HG03439 (cell line): ENCODE measurements at regions not wholly inside any gene's neighbourhood (a gene's known extent, or its start where the extent isn't known, plus 50 kb on each side); places are given as distances from the start of the nearest gene placed in this dataset.

Experiments used
- ATAC-seq: cut with Tn5 transposase; IDR thresholded peaks from one replicate; pipeline ENCODE4 v1.9.1; 2021; ENCODE audit warnings: mild to moderate bottlenecking, moderate library complexity; ENCODE audit not compliant: unreplicated experiment

DNA sequence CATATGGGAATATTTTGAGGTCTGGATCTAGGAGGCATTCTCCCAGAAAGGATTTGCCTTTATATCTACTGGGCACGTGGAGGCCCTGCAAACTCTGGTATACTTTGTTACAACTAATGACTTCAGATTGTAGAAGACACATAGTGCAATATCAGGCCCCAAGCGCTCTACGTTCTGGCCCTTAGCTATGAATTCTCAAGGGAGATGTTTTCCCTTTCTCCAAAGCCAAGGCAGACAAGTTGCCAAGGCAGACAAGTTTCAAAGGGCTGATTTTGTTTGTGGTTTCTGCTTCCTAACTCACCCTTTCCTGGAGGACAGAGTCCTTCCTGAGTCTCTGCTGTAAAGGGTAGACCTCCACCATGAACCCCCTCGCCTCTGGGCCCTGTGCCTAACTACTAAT lies 99.4 kb upstream of the CTTNBP2 start:
- no peak for ATAC-seq

DNA sequence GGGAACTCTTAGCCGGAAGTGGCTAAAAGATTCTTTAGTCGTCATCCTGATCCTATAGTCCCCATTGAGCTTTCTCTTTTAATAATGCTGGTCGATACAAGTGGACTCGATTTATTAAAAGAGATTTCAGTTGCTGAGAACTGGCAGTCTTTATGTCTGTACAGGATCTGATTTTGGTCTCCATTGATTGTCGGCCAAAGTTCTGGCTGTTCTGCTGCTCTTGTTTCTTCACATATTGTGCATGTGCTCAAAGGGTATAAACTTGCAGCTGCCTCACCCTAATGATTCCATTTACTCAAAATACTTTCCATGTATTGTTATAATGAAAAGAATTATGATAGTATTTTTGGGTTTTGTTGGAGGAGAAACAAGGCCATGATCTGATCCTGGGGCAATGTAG lies 100.7 kb upstream of the CTTNBP2 start:
- no peak for ATAC-seq

DNA sequence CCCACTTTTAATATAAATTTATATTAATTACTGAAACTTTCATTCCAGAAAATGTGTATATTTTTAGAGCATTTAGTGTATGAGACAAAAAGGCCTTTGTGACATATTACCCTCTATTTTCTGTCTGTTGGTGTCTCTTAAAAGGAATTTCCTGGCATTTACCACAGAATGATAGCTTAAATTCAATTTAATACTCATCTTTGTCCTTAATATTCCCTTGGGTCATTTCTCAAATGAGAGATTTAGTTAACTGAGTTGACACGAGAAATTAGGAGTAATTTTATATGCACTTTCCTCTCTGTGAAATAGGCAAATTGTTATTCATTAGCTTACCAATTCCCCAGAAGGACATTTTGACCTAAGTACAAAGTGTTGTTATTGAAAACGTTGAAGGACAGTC lies 101.7 kb upstream of the CTTNBP2 start:
- no peak for ATAC-seq

DNA sequence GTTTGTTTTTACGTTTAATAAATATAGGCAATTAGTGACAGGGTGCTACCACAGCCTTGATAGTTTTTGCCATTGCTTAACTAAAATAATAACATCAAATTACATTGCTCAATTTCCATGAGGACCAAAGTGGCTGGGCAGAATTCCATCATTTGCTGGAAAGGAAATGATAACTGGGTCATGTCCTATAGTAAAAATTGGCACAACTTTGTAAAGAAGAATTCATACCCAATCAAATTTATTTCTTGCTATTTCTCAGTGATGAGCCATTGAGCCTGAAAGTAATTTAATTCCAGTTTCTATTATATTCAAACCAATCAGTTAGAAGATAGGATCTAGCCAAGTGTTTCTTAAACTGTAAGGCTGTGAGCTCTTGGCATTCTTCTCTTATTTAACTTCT lies 102.2 kb upstream of the CTTNBP2 start:
- ATAC-seq: no peak

DNA sequence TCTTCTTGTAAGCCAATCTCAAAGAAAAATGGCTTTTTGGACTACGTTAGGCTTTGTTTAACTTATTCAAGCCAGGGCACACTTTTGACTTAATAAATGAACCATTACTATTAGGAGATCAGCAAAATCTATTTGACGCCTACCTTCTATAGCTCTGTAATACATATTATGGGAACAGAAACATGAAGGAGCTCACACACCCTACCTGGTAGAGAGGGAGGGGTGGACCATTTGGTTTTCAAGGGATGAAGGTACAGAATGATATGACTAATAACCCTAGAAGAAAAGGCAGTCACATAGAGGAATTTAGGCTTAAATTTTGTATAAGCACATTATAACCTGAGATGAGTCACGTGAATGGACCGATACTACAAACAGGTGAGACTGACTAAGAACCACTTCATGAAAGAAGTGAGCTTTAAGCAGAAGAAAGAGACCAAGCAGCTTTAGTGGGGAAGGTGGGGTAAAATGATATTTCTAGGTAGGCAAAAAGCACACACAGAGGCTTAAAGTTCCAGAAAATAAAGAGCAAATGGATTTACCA lies 106.8 kb upstream of the CTTNBP2 start:
- ATAC-seq: no peak

DNA sequence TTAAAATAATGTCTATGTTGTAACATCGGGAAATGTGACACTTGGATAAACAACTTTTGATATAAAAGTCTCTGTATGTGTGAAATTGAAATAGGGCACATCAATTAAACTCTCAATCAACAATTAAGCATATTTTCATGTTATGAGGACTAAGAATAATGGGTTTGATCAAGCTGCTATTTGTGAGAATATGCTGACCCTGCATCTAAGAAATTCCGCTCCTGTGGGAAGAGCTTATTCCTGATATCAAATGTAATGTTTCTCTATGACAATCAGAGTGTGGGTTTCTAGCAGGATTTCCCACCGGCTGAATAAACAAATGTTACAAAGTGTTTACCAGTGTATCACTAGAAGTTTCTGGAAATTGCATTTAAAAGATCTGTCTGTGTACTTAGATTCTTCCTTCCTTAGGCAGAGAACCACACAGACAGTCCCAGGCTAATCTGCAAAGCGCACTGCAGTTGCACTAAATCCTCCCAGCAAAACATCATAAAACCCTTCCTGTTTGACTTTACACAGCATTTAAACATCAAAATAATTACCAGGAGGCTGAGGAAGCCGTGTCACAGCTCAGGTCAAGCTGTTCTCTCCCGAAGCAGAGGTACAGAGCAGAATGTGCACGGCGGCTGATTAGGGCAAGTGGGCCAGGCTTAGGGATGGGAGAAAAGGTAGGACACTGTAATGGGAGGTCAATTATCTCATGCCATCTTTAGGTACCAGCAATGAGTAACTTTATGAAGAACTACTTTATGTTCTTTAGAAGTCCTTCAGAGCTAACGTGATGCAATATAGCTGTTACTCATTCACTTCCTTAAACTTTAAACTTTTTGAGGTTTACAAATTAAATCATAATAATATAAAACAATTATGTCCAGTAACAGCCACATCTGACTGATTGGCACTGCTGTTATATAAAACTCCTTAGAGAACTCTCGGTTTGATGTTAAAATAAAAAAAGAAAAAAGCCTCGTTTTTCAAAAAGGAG lies 109.1 kb upstream of the CTTNBP2 start:
- ATAC-seq: no peak

DNA sequence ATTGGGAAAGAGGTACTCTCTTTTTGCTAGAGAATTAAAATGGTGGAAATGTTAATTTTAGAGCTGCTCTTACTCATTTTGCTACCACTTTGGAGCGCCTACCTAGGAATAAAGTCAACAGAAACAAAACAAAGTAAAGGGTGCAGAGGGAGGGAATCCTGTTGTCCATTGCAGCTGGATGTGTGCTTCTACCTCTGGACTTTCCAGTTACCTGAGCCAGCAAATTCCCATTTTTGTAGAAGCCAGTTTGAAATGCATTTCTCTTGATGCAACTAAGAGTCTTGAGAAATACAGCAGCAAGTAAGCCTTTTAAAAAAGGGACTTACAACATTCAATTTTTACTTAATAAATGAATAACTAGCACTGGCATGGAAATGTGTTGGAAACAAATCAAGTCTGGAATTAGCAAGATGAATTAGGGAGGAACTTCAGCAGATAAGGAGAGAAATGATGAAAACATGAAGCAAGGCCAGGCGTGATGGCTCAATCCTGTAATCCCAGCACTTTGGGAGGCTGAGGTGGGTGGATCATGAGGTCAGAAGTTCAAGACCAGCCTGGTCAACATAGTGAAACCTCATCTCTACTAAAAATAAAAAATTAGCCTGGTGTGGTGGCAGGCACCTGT lies 113.5 kb upstream of the CTTNBP2 start:
- no peak for ATAC-seq

DNA sequence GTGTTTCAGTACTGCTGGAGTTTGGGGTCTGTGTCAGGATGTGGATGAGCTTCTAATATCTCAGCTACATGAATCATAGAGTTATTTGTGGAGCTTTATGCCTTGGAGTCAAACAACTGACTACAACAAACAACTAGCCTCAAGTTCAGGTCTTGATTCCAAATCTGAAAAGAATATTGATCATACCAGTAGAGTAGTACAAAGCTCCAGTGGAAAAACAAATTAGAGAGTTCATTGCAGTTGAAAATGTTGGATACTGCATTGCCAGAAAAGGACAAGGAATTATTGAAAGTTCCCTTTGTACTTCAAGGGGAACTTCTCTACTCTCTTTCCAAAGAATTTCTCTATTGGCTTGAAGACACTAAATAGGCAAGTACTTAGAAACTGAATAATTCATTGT lies 117.6 kb upstream of the CTTNBP2 start:
- ATAC-seq: no peak

DNA sequence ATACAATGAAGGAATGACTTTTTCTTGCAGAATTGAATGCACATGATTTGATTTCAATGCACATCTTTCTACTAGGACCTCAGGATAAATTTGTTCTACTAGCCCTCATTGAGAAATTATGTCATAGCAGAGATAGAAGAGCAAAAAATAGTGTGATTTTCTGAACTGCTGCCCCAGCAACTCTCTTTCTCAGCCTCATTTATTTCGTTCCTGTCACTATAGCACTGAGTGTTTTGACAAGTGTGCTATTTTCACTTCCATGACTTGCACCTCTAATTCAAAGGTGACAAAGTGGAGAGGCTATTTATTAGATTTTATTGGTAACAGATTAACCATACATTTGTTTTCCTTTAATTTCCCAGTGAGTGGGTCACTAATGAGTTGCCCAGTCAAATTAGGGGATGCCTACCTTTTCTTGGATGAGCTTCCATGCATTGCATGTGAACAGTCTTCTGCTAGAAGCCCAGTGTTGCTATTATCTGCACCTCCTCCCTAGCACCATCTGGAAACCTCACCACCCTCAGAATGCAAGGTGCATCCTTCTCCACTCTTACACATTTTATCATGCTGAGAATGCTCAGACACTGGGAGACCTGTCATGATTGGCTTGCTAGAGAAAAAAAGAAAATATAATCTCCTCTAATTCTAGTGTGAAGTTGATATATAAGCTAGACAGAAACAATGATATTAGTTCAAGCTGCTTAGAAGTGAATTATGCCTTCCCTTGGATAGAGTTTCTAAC lies 119.6 kb upstream of the CTTNBP2 start:
- no peak for ATAC-seq

DNA sequence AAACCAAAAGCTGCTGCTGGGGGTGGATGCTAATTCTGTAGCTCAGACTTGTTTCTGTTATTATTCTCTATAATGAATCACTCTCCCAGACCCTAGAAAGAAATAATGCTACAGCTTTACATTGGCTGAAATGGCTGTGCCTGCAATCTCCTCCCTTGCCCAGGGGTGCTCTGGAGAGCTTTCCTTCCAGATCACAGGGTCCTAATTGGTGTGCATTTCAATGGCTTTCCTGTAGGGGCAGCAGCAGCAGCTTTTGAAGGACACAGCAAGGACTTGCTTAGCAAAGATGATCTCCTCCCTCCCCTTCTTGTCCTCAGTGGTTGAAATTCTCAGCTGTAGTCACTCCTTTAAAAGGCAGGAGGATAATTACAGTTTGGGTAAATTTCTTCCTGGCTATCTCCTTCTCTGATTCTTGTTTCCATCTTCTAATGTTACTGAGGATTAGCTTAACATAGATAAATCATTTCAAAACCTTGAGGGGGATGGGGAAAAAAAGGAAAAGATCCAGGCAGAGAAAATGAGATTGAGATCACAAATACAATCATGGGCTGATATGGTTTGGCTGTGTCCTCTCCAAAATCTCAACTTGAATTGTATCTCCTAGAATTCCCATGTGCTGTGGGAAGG lies 120.2 kb upstream of the CTTNBP2 start:
- peak; percentile 79 for ATAC-seq

DNA sequence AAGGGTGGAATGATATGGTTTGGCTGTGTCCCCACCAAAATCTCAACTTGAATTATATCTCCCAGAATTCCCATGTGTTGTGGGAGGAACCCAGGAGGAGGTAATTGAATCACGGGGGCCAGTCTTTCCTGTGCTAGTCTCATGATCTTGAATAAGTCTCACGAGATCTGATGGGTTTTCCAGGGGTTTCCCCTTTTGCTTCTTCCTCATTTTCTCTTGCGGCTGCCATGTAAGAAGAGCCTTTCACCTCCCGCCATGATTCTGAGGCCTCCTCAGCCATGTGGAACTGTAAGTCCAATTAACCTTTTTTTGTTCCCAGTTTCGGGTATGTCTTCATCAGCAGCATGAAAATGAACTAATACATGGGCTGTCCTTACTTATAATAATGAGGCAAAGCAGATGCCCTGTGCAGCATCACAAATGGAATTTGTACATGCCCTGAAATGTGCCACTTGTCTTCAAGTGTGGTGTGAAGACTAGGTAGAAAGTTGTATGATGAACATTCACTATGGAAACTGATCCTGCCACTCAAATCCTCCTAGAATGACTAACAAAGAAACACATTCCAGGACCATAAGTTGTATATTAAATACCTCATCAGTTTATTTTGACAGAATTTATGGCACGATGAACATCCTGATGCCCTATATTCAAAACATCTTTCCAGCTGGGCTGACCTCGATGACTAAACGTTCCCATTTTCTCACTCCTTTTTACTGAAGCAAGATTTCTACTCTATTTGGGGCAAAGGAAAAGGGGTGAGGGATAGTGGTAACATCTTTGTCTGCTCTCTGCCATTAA lies 122.8 kb upstream of the CTTNBP2 start:
- no peak for ATAC-seq

DNA sequence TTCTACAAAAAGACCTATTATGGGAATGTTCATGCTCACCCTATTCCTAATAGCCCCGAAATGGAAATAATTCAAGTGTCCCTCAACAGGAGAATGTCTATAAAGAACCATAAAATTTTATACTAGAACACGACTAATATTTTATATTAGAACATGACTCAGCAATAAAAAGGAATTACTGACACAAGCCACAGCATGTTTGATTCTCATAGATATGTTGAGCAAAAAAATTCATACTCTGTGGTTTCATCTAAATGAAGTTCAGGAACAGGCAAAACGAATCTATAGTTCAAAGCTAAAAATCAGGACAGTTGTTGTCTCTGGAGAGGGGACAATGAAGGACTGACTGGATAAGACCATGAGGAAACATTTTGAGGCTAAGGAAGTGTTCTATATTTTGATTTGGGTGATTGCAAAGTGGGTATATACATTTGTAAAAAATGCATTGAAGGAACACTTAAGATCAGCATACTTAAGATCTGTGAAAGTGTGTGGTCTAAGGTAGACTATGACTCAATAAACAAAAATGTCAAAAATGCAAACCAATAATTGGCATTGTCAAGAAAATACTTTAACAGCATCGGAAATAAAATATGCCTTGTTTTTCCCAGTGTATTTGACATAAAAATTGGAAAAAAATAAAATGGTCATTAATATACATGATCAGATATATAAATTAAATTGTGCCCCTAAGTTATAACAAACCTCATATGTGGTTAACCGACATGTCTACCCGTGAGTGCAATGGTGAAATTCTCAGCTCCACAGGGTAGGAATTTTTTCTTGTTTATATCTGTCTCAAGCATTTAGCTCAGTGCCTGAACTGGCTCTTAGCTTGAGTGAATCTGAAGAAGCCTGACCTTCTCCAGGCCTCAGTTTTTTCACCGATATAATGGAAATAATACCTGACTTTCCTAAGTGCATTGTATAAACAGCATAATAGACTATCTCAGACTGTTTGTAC lies 124.9 kb upstream of the CTTNBP2 start:
- no peak for ATAC-seq

DNA sequence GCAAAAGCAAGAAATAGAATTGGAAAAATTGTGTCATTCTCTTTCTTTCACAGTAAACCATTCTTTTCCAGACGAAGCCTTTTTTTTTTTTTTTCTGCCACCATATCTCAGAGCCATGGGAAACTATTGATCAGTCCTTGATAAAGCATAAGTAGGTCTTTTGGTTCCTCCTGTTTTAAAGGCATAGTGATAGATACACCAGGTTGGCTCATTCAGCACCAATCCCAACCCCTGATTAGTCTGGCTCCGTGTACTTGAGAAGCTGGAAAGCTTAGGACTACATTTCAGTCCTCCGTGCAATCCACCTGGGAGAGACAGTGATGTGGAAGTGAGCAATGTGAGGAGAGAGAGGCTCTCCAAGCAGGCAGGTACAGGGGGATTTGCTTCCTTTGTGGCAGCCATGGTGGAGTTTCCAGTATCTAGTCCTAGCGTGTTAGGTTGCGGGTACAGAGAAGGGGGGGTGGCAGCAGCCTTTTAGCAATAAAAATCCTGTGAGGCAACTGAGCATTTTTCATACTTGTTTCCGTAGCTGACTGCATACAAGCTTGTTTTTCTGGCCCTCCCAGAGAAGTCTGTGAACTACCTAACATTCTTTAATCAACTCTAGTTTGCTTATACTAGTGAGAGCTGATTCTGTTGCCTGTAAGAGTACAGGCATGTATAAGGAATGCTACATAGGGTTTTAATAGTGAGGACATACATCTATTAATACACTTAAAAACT lies 127.4 kb upstream of the CTTNBP2 start:
- no peak for ATAC-seq

DNA sequence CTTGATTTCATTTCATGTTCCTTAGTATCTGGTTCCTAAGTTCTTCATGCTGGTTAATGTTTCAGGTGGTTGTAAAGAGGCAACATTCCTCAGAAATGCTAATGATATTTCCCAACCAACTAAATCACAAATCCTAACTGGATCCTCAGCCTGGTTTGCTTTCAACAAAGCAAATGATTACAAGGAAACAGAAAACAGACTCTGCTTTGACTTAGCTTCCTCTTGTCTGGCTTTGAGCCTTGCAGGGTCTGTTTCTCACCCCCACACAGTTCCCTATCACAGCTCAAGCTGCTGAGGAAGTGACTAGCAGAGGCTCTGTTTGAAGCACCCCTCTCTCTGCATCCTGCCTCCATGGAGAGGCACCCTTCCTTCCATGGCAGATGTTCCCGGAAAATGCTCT lies 130.2 kb upstream of the CTTNBP2 start:
- ATAC-seq: no peak

DNA sequence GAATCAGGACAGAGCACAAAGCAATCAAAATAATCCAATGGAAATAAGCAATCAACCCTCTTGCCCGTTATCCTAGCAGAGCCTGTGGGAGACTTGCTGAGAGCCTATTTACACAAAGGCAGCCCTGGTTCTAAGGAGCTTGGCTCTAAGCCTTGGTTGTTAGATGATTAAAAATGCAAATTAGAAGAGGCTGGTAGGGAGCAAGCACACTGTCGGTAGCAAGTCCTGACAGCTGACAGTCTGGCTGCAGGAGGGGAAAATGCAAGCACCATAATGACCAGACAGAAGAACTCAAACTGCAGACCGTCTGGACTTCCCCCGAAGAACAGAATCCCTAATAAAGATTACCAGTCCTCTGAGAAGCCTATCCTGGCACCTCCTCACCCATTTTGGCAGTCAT lies 131.8 kb upstream of the CTTNBP2 start:
- ATAC-seq: no peak

DNA sequence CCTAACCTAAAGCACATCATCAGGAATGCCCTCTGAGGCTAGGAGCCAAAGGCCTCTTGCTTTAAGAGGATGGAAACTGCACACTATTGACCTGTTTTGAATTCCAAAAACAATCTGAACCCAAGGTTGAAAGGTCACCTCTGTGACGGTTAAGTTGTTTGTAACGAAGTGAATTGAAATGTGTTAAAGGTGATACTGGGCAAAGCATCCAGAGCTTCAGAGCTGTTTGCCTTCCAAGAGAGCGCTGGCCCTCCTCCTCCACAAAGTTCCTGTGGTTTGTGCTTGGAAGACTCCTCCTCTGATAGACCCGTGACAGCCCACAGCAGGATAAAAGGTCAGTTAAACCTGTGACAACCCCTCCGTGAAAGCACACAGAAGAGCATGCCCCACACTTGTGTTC lies 133.7 kb upstream of the CTTNBP2 start:
- ATAC-seq: no peak

DNA sequence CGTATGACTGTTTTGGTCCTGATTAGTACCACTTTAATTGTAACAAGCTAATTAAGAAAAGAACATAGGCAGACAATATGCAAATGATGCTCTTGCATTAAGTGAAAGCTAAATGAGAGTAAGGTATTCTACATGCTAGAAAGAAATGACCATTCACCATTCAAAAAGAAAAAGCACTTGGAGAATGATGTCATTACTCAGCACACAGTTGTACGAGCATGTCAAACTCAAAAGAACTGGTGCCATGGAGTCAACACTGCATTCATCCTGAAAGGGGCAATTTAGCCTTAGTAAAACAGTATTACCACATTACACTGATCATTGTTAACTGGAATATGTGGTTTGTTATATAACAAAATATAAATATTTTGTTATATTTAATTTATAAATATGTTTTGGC lies 136.2 kb upstream of the CTTNBP2 start:
- no peak for ATAC-seq

DNA sequence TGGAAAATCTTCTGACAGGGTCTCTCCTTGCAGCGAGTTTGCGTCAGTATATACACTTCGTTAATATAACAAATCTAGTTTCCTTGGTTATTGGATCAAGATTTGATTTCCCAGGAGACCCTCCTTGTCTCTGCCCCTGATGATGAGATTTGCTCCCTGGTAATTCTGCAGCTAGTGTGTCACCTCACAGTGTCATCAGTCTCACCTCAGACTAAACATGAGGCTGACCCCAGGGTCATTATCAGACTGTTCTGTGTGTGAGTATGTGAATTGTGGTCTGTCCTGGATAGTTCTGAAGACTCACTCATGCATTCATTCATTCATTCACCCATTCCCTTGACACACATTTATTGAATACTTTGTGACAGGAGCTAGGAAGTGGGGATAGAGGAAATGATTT lies 138.4 kb upstream of the CTTNBP2 start:
- ATAC-seq: no peak
